ENCODE measurements at regions not wholly inside any gene's neighbourhood (a gene's known extent, or its start where the extent isn't known, plus 50 kb on each side); places are given as distances from the start of the nearest gene placed in this dataset.

DNA sequence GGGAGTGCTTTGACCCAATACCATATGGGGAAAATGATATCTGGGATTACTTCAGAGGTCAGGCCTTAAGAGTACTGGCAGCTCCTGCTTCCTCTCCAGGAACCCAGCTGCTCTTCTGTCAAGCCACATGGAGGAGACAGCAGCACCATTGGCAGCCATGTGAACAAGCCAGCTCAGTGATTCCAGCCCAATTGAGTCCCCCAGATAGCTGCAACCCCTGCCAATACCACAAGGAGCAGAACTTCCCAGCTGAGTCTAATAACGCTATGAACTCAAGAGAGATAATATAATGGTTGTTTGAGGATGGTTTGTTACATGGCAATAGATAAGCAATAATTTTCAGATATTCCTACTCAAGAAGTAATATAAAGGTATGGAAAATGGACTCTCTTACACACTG, 126.8 kb upstream of the CPNE4 start:
- H3K4me3 ChIP-seq, result no peak overlapping the region
- no peak for DNase-seq
- H3K27ac ChIP-seq, result no peak overlapping the region
- no peaks in the 10 kb centered on the region for H3K36me3 ChIP-seq
- H3K9me3 ChIP-seq, result no peaks in the 10 kb centered on the region
- H3K4me1 ChIP-seq, result no peaks in the 10 kb centered on the region
- WGBS, 5 donors, result 75 to 97% (median 92%) methylated on average over 1 of the region's 1 CpG
- H3K27me3 ChIP-seq, result no peaks in the 10 kb centered on the region
- intact Hi-C loops (cut with DNase I; ENCODE audit: low total_unique reads), result no loop called here
- TF ChIP-seq POLR2A (IDR thresholded peaks at IDR 0.05) (no peak), POLR2AphosphoS5 (IDR thresholded peaks at IDR 0.05) (no peak), CTCF (IDR thresholded peaks at IDR 0.05) (no peak), EP300 (IDR thresholded peaks at IDR 0.05) (no peak)

DNA sequence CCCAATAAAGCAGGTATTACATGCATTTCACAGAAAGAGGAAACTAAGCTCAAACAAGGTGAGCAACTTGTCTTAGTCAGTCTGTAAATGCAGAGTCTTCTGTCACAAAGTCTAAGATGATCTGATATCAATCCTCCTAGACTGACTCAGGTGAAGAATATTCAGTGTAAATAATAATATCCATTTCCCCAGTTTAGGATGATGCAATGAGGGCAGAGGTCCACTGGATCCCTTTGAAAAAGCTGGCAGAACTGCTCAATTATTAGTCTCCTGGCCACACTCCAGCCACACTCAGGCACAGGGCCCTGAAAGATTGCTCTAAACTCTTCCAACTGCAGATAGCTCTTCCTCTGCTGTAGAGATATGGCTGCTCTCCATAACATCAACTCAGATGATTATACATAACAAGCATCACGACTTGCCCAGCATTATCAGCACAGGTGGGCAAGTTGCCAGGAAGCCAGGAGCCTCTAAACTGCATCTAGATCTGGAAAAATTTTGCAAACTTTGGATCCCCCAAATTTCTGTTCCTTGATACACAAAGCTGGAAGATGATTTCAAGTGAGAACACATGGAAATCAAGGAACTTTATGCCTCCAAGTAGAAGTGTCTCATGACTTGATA, 129.8 kb upstream of the CPNE4 start:
- intact Hi-C loops (cut with DNase I; ENCODE audit: low total_unique reads), result no loop called here
- no peaks in the 10 kb centered on the region for H3K4me1 ChIP-seq
- H3K27me3 ChIP-seq, result no peaks in the 10 kb centered on the region
- no peaks in the 10 kb centered on the region for H3K36me3 ChIP-seq
- H3K4me3 ChIP-seq, result no peak overlapping the region
- H3K27ac ChIP-seq, result no peak overlapping the region
- DNase-seq, result no peak
- WGBS, 5 donors, result 0 to 14% (median 7%) methylated on average over 1 of the region's 1 CpG
- no peak for TF ChIP-seq POLR2A (IDR thresholded peaks at IDR 0.05)
- no peak for TF ChIP-seq CTCF (IDR thresholded peaks at IDR 0.05)
- no peak for TF ChIP-seq POLR2AphosphoS5 (IDR thresholded peaks at IDR 0.05)
- TF ChIP-seq EP300 (IDR thresholded peaks at IDR 0.05), result no peak
- no peaks in the 10 kb centered on the region for H3K9me3 ChIP-seq

GRCh38 chr3:132167870-132168269, 133.1 kb upstream of the CPNE4 start:
- H3K4me1 ChIP-seq, result no peaks in the 10 kb centered on the region
- H3K36me3 ChIP-seq, result no peaks in the 10 kb centered on the region
- intact Hi-C loops (cut with DNase I; ENCODE audit: low total_unique reads), result no loop called here
- TF ChIP-seq EP300 (IDR thresholded peaks at IDR 0.05) (no peak), POLR2A (IDR thresholded peaks at IDR 0.05) (no peak), CTCF (IDR thresholded peaks at IDR 0.05) (no peak), POLR2AphosphoS5 (IDR thresholded peaks at IDR 0.05) (no peak)
- 76 to 86% (median 82%) methylated on average over 5 of the region's 5 CpGs for WGBS, 5 donors
- H3K27ac ChIP-seq, result no peak overlapping the region
- no peak for DNase-seq
- H3K4me3 ChIP-seq, result no peak overlapping the region
- no peaks in the 10 kb centered on the region for H3K27me3 ChIP-seq
- no peaks in the 10 kb centered on the region for H3K9me3 ChIP-seq

GRCh38 chr3:132174500-132174899, 139.7 kb upstream of the CPNE4 start:
- no peaks in the 10 kb centered on the region for H3K4me1 ChIP-seq
- intact Hi-C loops (cut with DNase I; ENCODE audit: low total_unique reads), result no loop called here
- H3K9me3 ChIP-seq, result no peaks in the 10 kb centered on the region
- no peaks in the 10 kb centered on the region for H3K27me3 ChIP-seq
- TF ChIP-seq CTCF (IDR thresholded peaks at IDR 0.05) (no peak), EP300 (IDR thresholded peaks at IDR 0.05) (no peak), POLR2AphosphoS5 (IDR thresholded peaks at IDR 0.05) (no peak), POLR2A (IDR thresholded peaks at IDR 0.05) (no peak)
- WGBS, 5 donors, result 70 to 79% (median 76%) methylated on average over 1 of the region's 1 CpG
- no peak overlapping the region for H3K27ac ChIP-seq
- no peaks in the 10 kb centered on the region for H3K36me3 ChIP-seq
- H3K4me3 ChIP-seq, result no peak overlapping the region
- DNase-seq, result no peak

All from stomach (tissue), 8 donors.